ENCODE measurements at regions not wholly inside any gene's neighbourhood (a gene's known extent, or its start where the extent isn't known, plus 50 kb on each side); places are given as distances from the start of the nearest gene placed in this dataset.

GRCh38 chr4:52212702-52213101 is 161.6 kb downstream of the SPATA18 start:
- CTCF ChIA-PET, result no interaction called here
- POLR2A ChIA-PET, result no interaction called here

DNA sequence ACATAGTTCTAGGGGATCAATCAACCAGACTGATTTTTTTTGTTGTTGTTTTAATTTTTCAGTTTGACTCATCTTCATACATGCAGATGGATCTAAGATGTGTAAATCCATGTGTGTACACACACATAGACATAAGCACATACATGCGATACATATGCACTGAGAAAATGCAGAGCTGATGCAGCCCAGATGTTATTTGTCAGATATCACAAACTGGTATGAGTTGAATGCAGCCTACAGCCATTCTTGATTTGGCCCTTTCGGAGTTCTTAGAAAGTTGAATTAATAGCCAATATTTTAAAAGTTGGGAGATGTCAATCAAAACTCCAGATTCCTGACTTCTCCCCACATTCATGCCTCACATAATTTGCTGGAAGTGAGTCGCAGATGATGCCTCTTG is 180.4 kb downstream of the SPATA18 start:
- POLR2A ChIA-PET, result no interaction called here
- CTCF ChIA-PET, result no interaction called here

DNA sequence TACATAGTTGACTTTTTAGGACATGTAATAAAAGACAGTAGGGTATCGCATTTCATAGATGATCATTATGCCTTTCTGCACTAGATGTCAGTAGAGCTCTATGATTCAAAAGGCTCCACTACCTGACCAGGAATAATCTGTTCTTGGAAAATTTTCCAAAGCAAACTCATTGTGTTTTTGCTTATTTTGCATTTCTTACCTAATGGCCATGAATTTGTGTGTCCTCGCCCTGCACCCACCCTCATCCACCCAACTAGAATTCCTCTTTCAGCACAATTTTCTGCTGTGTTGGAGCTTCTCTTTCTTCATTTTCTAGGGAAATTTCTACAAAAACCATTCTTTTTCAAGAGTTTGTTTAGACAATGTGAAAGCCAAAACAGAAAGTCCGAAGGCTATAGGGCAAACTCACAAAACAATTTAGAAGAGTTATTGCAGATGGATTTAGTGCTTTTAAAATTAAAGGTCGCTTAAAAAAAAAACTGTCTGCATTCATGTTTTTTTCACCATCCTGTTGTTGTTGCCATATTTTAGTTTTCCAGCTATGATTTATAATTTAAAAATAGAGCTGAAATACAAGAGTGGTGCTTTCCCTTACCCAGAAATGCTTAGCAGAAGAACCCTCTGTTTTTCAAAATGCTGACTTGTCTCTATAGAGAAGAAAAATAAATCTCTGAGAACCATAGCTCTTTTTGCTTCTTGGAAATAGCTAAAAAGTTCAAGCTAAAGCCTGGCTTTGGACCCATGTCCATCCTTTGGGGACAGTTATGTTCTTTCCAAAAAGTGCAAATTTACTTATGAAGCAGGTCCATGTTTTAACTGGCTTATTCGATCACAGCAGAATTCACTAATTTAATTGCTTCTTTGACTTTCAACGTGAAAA is 183.7 kb downstream of the SPATA18 start:
- ChIA-PET POLR2A (no interaction called here), CTCF (no interaction called here)

GRCh38 chr4:52235552-52236201 is 184.6 kb downstream of the SPATA18 start:
- ChIA-PET POLR2A (no interaction called here), CTCF (no interaction called here)

DNA sequence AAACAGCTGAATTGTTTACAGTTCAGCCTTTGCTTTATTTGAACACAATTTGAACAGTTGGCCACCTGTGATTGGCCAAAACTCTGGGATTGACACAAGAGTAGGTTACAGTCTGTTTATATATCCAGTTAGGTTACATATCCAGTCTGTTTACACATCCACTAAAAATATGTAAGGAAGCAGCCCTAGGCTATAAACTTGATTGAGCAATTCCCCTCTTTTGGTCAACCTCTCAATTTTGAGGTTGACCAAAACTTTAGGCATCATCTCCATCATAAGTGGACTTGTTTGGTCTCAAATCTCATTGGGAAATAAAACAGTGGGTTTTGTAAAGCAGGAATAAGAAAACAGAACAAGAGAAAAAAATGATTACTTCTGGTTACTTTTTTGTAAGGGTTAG is 190.8 kb downstream of the SPATA18 start:
- ChIA-PET CTCF (no interaction called here), POLR2A (no interaction called here)

DNA sequence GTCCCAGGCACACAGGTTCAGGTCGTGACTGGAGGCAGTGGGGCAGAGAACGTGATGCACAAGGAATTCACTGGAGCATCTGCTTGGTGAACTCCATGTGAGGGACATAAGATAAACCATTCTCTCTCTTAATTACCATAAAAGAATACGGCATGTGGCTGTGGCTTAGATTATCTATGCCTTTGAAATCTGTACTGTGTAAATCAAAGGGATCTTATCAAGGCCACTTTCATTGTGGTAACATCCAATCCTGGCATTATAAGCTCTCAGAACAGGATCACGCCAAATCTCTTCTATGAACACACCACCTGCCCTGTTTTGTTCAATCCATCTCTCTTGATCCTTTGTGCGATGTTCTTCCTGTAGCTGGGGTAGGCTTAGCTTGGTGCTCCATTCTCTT is 192.3 kb downstream of the SPATA18 start:
- POLR2A ChIA-PET, result no interaction called here
- CTCF ChIA-PET, result no interaction called here

- POLR2A ChIA-PET, result no interaction called here
- CTCF ChIA-PET, result no interaction called here
These were observed 193.1 kb downstream of the SPATA18 start for GRCh38 chr4:52244103-52244775.

GRCh38 chr4:52244848-52245247 is 193.7 kb downstream of the SPATA18 start:
- ChIA-PET POLR2A (no interaction called here), CTCF (no interaction called here)

DNA sequence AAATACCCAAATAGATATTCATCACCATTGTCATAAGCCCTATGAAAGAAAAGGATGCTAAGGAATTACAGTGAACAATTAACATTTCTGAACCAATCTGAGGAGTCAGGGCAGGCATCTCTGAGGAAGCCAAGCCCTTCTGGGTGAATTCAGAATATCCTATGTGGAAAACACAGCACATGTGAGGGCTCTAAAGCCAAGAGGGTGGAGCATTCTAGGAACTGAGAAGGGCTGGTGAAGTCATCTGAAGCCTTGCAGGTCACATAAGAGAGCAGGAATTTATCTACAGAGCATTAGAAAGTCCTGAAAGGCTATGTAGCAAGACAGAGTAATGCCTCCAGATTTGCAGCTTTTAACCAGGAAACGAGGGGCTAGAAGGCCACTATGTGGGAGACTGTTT is 195.7 kb downstream of the SPATA18 start:
- POLR2A ChIA-PET, result no interaction called here
- CTCF ChIA-PET, result no interaction called here

DNA sequence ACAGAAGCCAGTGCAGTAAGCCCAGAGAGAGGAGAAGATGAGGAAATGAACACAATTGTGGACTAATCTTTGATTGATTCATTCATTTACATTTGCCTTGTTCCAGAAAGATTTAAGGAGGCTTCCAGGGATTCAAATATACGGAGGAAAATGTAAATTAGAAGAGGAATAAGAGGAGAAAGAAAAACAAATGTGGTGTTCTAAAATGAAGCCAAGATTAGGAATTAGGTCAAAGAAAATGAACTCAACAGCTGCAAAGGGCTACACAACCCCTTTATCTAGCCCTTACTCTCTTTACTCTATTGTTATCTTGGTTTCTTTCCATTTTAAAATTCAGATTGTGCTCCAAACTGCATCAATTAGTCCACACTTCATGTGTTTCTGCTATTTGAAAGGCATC is 196.8 kb downstream of the SPATA18 start:
- POLR2A ChIA-PET, result no interaction called here
- CTCF ChIA-PET, result no interaction called here

DNA sequence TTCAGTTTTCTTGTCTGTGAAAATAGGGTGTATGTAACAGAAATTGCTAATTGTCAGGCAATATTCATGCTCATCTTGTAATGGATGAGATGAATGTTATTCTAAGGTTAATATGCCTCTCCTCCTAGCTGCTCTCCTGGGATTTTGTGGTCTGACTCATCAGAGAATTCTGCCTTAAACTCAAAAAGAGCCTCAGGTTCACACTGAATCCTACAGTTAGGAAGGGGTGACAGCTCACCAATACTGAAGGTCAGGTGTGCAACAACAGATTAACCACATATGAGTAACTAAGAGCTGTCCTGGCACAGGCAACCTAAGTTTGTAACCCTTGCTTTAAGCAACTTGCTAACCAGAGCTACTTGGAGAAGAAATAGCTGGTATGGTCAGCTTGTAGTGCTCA is 197.7 kb downstream of the SPATA18 start:
- POLR2A ChIA-PET, result no interaction called here
- CTCF ChIA-PET, result no interaction called here

DNA sequence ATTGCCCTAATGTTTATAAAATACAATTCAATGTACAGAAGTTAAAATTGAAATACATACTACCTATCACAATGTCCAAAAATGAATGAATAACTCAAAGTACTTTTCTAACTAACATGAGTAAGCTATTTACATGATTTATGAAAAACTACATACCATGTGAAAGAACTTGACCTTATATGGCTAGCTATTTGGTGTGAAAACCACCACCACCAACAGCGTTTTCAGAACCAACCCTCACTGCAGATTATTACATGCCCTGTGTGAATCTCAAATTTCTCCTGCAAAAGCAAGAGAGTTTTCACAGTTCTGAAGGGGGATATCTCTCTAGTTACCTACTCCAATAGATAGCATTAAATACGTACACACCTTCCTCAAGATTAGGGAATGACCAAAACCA is 198.5 kb downstream of the SPATA18 start:
- ChIA-PET CTCF (no interaction called here), POLR2A (no interaction called here)

DNA sequence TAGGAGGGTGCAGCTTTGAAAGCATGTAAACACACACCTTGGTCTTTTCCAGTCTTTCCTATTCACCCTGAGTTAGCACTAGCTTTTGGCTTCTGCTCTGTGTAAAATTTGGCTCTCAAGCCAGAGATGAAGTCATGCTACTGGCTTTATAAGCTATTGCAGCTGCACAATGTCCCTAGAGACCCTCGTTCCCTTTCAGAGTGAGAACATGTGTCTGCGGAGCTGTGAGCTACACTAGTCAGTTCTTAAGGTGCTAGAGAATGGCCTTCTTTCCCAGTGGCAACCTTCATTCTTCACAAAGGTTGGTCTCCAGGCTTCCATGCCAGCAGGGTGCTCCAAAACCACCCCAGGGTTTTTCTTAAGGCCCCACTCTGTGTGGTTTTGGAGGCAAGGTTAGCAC is 199.1 kb downstream of the SPATA18 start:
- POLR2A ChIA-PET, result no interaction called here
- CTCF ChIA-PET, result no interaction called here

GRCh38 chr4:52251864-52252263 is 200.8 kb downstream of the SPATA18 start:
- CTCF ChIA-PET, result no interaction called here
- POLR2A ChIA-PET, result no interaction called here

DNA sequence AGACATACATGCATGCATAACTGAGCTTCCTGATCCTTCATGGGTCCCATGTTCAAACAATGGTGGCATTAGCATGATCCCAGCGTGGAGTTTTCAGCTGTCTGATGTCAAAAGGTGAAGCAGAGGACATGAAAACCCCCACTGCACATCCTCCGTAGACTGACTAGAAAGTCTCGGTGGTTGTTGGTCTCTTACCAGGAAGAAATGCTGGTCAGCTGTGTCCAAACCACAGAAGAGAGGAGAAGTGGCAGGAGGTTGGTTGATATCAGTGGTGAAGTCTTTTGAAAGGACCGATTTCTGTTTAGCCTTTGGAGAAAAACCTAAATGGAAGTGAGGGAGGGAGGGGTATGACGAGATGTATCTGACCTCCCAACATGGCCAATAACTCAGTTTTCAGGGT is 201.9 kb downstream of the SPATA18 start:
- POLR2A ChIA-PET, result no interaction called here
- CTCF ChIA-PET, result no interaction called here

DNA sequence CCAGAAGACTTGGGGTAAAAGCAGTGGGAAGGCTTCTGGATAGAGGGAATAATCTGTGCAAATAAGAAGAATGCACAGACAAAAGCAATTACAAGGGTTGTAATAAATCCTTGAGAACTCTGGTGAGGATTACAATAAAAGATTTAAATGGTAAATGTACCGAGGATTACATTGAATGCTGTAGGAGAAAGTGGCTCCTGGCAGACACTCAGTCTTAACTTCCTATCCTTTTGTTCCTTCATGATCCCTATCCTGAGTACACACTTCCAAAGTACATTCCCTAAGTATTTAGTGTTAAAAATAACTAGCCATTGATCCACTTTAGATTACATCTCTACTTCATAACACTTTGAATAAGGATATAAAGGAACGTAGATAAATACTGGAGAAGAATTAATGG is 205.4 kb downstream of the SPATA18 start:
- POLR2A ChIA-PET, result no interaction called here
- CTCF ChIA-PET, result no interaction called here

GRCh38 chr4:52259978-52260377 is 208.9 kb downstream of the SPATA18 start:
- ChIA-PET POLR2A (no interaction called here), CTCF (no interaction called here)

DNA sequence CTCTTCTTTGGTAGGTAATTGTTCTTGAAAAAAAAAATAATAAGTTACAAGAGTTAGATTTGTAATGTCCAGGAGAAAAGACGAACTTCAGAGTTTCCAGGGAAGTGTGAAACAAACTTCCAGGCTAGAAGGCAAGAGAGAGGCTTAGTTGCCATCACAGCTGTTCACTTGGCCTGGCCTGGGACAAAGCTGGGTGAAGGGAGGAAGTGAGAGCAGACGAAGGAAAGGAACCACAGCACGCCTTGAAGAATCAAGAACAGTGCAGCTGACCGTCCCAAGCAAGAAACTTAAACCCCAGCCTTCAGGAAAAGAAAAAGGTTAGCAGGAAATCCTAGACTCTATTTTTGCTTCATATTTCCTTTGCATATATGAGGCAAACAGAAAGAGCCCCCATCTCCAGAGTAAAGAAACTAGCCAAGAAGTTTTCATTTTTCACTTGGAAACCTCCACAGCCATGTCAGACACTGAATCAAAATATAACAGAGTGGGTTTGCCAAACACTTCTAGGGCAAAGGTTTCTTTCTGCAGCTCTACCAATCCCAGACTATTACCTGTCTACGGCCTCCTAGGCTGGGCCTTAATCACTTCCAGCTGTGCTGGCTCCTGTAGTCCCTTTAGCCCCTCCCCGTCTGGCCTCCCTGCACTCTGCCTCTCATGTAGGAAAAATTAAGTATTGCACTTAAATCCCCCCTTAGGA is 209.6 kb downstream of the SPATA18 start:
- ChIA-PET CTCF (no interaction called here), POLR2A (no interaction called here)

DNA sequence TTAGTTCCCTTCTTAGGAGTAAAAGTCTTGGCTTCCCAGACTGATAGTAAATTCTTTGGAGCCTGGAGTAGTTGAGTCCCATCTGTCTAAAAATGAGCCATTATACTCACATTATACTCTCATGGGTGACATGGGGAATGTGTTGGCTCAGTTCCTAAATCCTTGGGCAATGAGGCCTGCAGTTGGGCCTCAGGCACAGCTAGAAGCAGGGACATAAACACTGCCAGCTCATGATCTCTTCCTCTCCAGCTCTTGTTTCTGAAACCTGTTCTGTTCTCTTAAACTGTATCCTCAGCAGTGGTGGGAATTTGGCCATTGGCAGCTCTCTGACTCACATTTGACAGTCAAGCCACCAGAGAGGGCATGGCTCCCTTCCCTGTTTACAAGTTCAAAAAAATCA is 212.5 kb downstream of the SPATA18 start:
- ChIA-PET CTCF (no interaction called here), POLR2A (no interaction called here)

GRCh38 chr4:52265781-52266525 is 214.8 kb downstream of the SPATA18 start:
- ChIA-PET POLR2A (no interaction called here), CTCF (no interaction called here)

Data from activated CD8-positive, alpha-beta memory T cell treated with anti-CD3 and anti-CD28 coated beads for 36 hours (primary cell).